ENCODE measurements at regions not wholly inside any gene's neighbourhood (a gene's known extent, or its start where the extent isn't known, plus 50 kb on each side); places are given as distances from the start of the nearest gene placed in this dataset.

GRCh38 chr5:165795073-165795472 is 2289.7 kb downstream of the MAT2B start:
- TF ChIP-seq Cebpa-rat (IDR thresholded peaks at IDR 0.05): no peak
- Histone ChIP-seq H3K4me3 (no peak overlapping the region), H3K4me1 (no peaks in the 10 kb centered on the region), H3K9ac (no peak overlapping the region), H3K36me3 (no peaks in the 10 kb centered on the region), H3K9me3 (peaks cover 7% of the 10 kb centered on the region; the same call in 1 of the 2 replicates), H3K27ac (no peak overlapping the region), H3K4me2 (no peak overlapping the region), H3K27me3 (no peaks in the 10 kb centered on the region), H4K20me1 (no peaks in the 10 kb centered on the region)

- TF ChIP-seq Cebpa-rat (IDR thresholded peaks at IDR 0.05): no peak
- no peaks in the 10 kb centered on the region for H3K9me3 ChIP-seq
These were observed 2300.3 kb downstream of the MAT2B start for GRCh38 chr5:165805756-165806155.

GRCh38 chr5:165808335-165808734 is 2302.9 kb downstream of the MAT2B start:
- Histone ChIP-seq H3K9ac (no peak overlapping the region), H3K4me1 (no peaks in the 10 kb centered on the region), H3K36me3 (no peaks in the 10 kb centered on the region), H3K27ac (no peak overlapping the region), H4K20me1 (no peaks in the 10 kb centered on the region), H3K4me3 (no peak overlapping the region), H3K4me2 (no peak overlapping the region), H3K9me3 (no peaks in the 10 kb centered on the region), H3K27me3 (no peaks in the 10 kb centered on the region)
- TF ChIP-seq Cebpa-rat (IDR thresholded peaks at IDR 0.05): no peak

More at GRCh38 chr5:165805756-165806155, 2300.3 kb downstream of the MAT2B start:
- H3K27me3 ChIP-seq: no peaks in the 10 kb centered on the region
- H3K4me1 ChIP-seq: no peaks in the 10 kb centered on the region
- no peak overlapping the region for H3K4me2 ChIP-seq
- no peak overlapping the region for H3K4me3 ChIP-seq
- no peak overlapping the region for H3K27ac ChIP-seq
- H4K20me1 ChIP-seq: no peaks in the 10 kb centered on the region
- no peak overlapping the region for H3K9ac ChIP-seq
- H3K36me3 ChIP-seq: no peaks in the 10 kb centered on the region

- Histone ChIP-seq H3K27me3 (no peaks in the 10 kb centered on the region), H4K20me1 (no peaks in the 10 kb centered on the region), H3K36me3 (no peaks in the 10 kb centered on the region), H3K9me3 (no peaks in the 10 kb centered on the region), H3K4me2 (no peak overlapping the region), H3K4me1 (no peaks in the 10 kb centered on the region), H3K4me3 (no peak overlapping the region), H3K9ac (no peak overlapping the region), H3K27ac (no peak overlapping the region)
- TF ChIP-seq Cebpa-rat (IDR thresholded peaks at IDR 0.05): no peak
These were observed 2304.5 kb downstream of the MAT2B start for GRCh38 chr5:165809914-165810313.

- TF ChIP-seq Cebpa-rat (IDR thresholded peaks at IDR 0.05): no peak
- Histone ChIP-seq H3K4me1 (no peaks in the 10 kb centered on the region), H3K36me3 (no peaks in the 10 kb centered on the region), H3K9ac (no peak overlapping the region), H3K4me2 (no peak overlapping the region), H3K27ac (no peak overlapping the region), H3K4me3 (no peak overlapping the region), H3K9me3 (no peaks in the 10 kb centered on the region), H4K20me1 (no peaks in the 10 kb centered on the region), H3K27me3 (no peaks in the 10 kb centered on the region)
These were observed 2324.1 kb downstream of the MAT2B start for GRCh38 chr5:165829504-165829903.

- H3K27ac ChIP-seq: no peak overlapping the region
- H3K36me3 ChIP-seq: no peaks in the 10 kb centered on the region
- no peak overlapping the region for H3K4me2 ChIP-seq
- no peak overlapping the region for H3K9ac ChIP-seq
- no peaks in the 10 kb centered on the region for H4K20me1 ChIP-seq
- no peaks in the 10 kb centered on the region for H3K27me3 ChIP-seq
- no peaks in the 10 kb centered on the region for H3K4me1 ChIP-seq
- no peak overlapping the region for H3K4me3 ChIP-seq
- no peak for TF ChIP-seq Cebpa-rat (IDR thresholded peaks at IDR 0.05)
- H3K9me3 ChIP-seq: no peaks in the 10 kb centered on the region
These were observed 2329.5 kb downstream of the MAT2B start for GRCh38 chr5:165834891-165835290.

GRCh38 chr5:165836046-165836445 is 2330.6 kb downstream of the MAT2B start:
- Histone ChIP-seq H3K9ac (no peak overlapping the region), H3K4me2 (no peak overlapping the region), H3K4me3 (no peak overlapping the region), H3K27me3 (no peaks in the 10 kb centered on the region), H4K20me1 (no peaks in the 10 kb centered on the region), H3K36me3 (no peaks in the 10 kb centered on the region), H3K4me1 (no peaks in the 10 kb centered on the region), H3K9me3 (no peaks in the 10 kb centered on the region), H3K27ac (no peak overlapping the region)
- no peak for TF ChIP-seq Cebpa-rat (IDR thresholded peaks at IDR 0.05)

GRCh38 chr5:165837286-165837685 is 2331.9 kb downstream of the MAT2B start:
- Histone ChIP-seq H3K36me3 (no peaks in the 10 kb centered on the region), H3K4me2 (no peak overlapping the region), H3K4me3 (no peak overlapping the region), H3K27me3 (no peaks in the 10 kb centered on the region), H3K27ac (no peak overlapping the region), H4K20me1 (no peaks in the 10 kb centered on the region), H3K9me3 (no peaks in the 10 kb centered on the region), H3K9ac (no peak overlapping the region), H3K4me1 (no peaks in the 10 kb centered on the region)
- no peak for TF ChIP-seq Cebpa-rat (IDR thresholded peaks at IDR 0.05)

- Histone ChIP-seq H3K27ac (no peak overlapping the region), H3K9ac (no peak overlapping the region), H3K9me3 (no peaks in the 10 kb centered on the region), H3K4me3 (no peak overlapping the region), H4K20me1 (no peaks in the 10 kb centered on the region), H3K36me3 (no peaks in the 10 kb centered on the region), H3K4me2 (no peak overlapping the region), H3K4me1 (no peaks in the 10 kb centered on the region), H3K27me3 (no peaks in the 10 kb centered on the region)
- TF ChIP-seq Cebpa-rat (IDR thresholded peaks at IDR 0.05): no peak
These were observed 2339.2 kb downstream of the MAT2B start for GRCh38 chr5:165844571-165844970.

GRCh38 chr5:165858118-165858517 is 2352.7 kb downstream of the MAT2B start:
- Histone ChIP-seq H3K36me3 (no peaks in the 10 kb centered on the region), H3K4me1 (peaks cover 10% of the 10 kb centered on the region; the same call in 1 of the 2 replicates), H3K4me3 (no peak overlapping the region), H3K4me2 (no peak overlapping the region), H4K20me1 (no peaks in the 10 kb centered on the region), H3K27me3 (no peaks in the 10 kb centered on the region), H3K27ac (no peak overlapping the region), H3K9ac (no peak overlapping the region), H3K9me3 (no peaks in the 10 kb centered on the region)
- no peak for TF ChIP-seq Cebpa-rat (IDR thresholded peaks at IDR 0.05)

- Histone ChIP-seq H3K4me3 (no peak overlapping the region), H4K20me1 (no peaks in the 10 kb centered on the region), H3K27ac (no peak overlapping the region), H3K9ac (no peak overlapping the region), H3K36me3 (no peaks in the 10 kb centered on the region), H3K27me3 (no peaks in the 10 kb centered on the region), H3K4me1 (peaks cover 12% of the 10 kb centered on the region; the same call in 1 of the 2 replicates), H3K4me2 (no peak overlapping the region), H3K9me3 (no peaks in the 10 kb centered on the region)
- no peak for TF ChIP-seq Cebpa-rat (IDR thresholded peaks at IDR 0.05)
These were observed 2353.8 kb downstream of the MAT2B start for GRCh38 chr5:165859251-165859650.
